Left lung (tissue), 4 donors: ENCODE measurements at regions not wholly inside any gene's neighbourhood (a gene's known extent, or its start where the extent isn't known, plus 50 kb on each side); places are given as distances from the start of the nearest gene placed in this dataset.

Experiments
- ATAC-seq: fragments of 200-7000 bp; cut with Tn5 transposase; one replicate; pipeline ENCODE4 v1.9.1; 2020; ENCODE audit warnings: moderate library complexity
- DNase-seq, 4 donors: peaks; one replicate each; pipeline ENCODE4 v3.0.0-alpha.2; 2013 to 2020
- H3K27ac ChIP-seq, 2 donors: fragments of 200-600 bp; sonication (generic) in 1 of 2; one replicate each; pipeline versions ENCODE4 v1.5.0 to v1.8.0; 2020 to 2021
- H3K27me3 ChIP-seq, 2 donors: fragments of 200-600 bp; sonication (generic) in 1 of 2; one replicate each; pipeline versions ENCODE4 v1.5.0 to v1.8.0; 2020 to 2021
- H3K36me3 ChIP-seq, 2 donors: fragments of 200-600 bp; sonication (generic) in 1 of 2; one replicate each; pipeline versions ENCODE4 v1.5.0 to v1.8.0; 2020 to 2021
- H3K4me1 ChIP-seq, 2 donors: fragments of 200-600 bp; one replicate each; pipeline ENCODE4 v1.8.0; 2021
- H3K4me3 ChIP-seq, 2 donors: fragments of 200-600 bp; sonication (generic) in 1 of 2; one replicate each; pipeline versions ENCODE4 v1.5.0 to v1.8.0; 2020 to 2021; ENCODE audit warnings: mild to moderate bottlenecking in 1 of 2
- H3K9me3 ChIP-seq, 2 donors: fragments of 200-600 bp; sonication (generic) in 1 of 2; one replicate each; pipeline versions ENCODE4 v1.5.0 to v1.8.0; 2020 to 2021
- CTCF ChIP-seq, 2 donors: fragments of 200-600 bp; sonication (generic) in 1 of 2; IDR thresholded peaks; one replicate each; pipeline versions ENCODE4 v1.5.0 to v1.8.0; 2021; ENCODE audit warnings: antibody characterized with exemption in 2 of 2
- intact Hi-C, 2 donors: fragments of 100-400 bp; cut with DNase I; formaldehyde crosslinking; loops; one replicate each; pipeline versions ENCODE4 v1.11.2 to v1.14.2; 2022
- donor health status: DM: no; HTN: yes; CAD: no.
- donor health status: DM: no; HTN: no; CAD: no.

- Histone ChIP-seq H3K4me3 (no peak overlapping the region), H3K9me3 (peaks cover 0 to 4% of the 10 kb centered on the region in 2 donors), H3K36me3 (no peaks in the 10 kb centered on the region), H3K27me3 (no peaks in the 10 kb centered on the region), H3K4me1 (no peaks in the 10 kb centered on the region), H3K27ac (no peak overlapping the region)
- DNase-seq (no peak), ATAC-seq (no peak)
- no peak for TF ChIP-seq CTCF (IDR thresholded peaks at IDR 0.05)
- intact Hi-C loops: no loop called here
Measured at GRCh38 chr2:107028661-107029060, 142.7 kb upstream of the ST6GAL2 start.

- no peak for ATAC-seq
- Histone ChIP-seq H3K36me3 (no peaks in the 10 kb centered on the region), H3K27me3 (no peaks in the 10 kb centered on the region), H3K4me3 (no peak overlapping the region), H3K27ac (no peak overlapping the region), H3K4me1 (no peaks in the 10 kb centered on the region), H3K9me3 (peaks cover 0 to 29% of the 10 kb centered on the region in 2 donors)
- no peak for TF ChIP-seq CTCF (IDR thresholded peaks at IDR 0.05)
- DNase-seq: no peak
- intact Hi-C loops: no loop called here
Measured at GRCh38 chr2:107036293-107036692, 150.3 kb upstream of the ST6GAL2 start.

- no peak overlapping the region for H3K4me3 ChIP-seq
- H3K27me3 ChIP-seq: no peaks in the 10 kb centered on the region
- intact Hi-C loops: no loop called here
- no peak for DNase-seq
- TF ChIP-seq CTCF (IDR thresholded peaks at IDR 0.05): no peak
- no peaks in the 10 kb centered on the region for H3K4me1 ChIP-seq
- ATAC-seq: no peak
- H3K27ac ChIP-seq: no peak overlapping the region
- no peaks in the 10 kb centered on the region for H3K9me3 ChIP-seq
- no peaks in the 10 kb centered on the region for H3K36me3 ChIP-seq
Measured at GRCh38 chr2:107062173-107062572, 176.2 kb upstream of the ST6GAL2 start.

- no peaks in the 10 kb centered on the region for H3K4me1 ChIP-seq
- no peak overlapping the region for H3K27ac ChIP-seq
- H3K27me3 ChIP-seq: no peaks in the 10 kb centered on the region
- ATAC-seq: no peak
- H3K4me3 ChIP-seq: no peak overlapping the region
- intact Hi-C loops: no loop called here
- no peaks in the 10 kb centered on the region for H3K9me3 ChIP-seq
- DNase-seq: no peak
- TF ChIP-seq CTCF (IDR thresholded peaks at IDR 0.05): no peak
- H3K36me3 ChIP-seq: no peaks in the 10 kb centered on the region
Measured at GRCh38 chr2:107062599-107063220, 176.7 kb upstream of the ST6GAL2 start.

- Histone ChIP-seq H3K36me3 (no peaks in the 10 kb centered on the region), H3K4me1 (no peaks in the 10 kb centered on the region), H3K27ac (no peak overlapping the region), H3K9me3 (no peaks in the 10 kb centered on the region), H3K27me3 (no peaks in the 10 kb centered on the region), H3K4me3 (no peak overlapping the region)
- ATAC-seq (no peak), DNase-seq (no peak)
- no peak for TF ChIP-seq CTCF (IDR thresholded peaks at IDR 0.05)
- intact Hi-C loops: no loop called here
Measured at GRCh38 chr2:107063228-107063627, 177.3 kb upstream of the ST6GAL2 start.
